CD4-positive, alpha-beta T cell treated with Interleukin-6 for 4 hours (primary cell): ENCODE measurements at regions not wholly inside any gene's neighbourhood (a gene's known extent, or its start where the extent isn't known, plus 50 kb on each side); places are given as distances from the start of the nearest gene placed in this dataset.

Source experiments
- DNase-seq: peaks from one replicate; pipeline ENCODE4 v3.0.0-alpha.2; 2020; ENCODE audit warnings: mixed read lengths

GRCh38 chr3:102124704-102125103 is 275.4 kb downstream of the NFKBIZ start:
- no peak for DNase-seq

- DNase-seq, result no peak
These were observed 276.1 kb downstream of the NFKBIZ start for GRCh38 chr3:102125197-102125993.

- DNase-seq, result no peak
These were observed 276.7 kb downstream of the NFKBIZ start for GRCh38 chr3:102125994-102126368.

GRCh38 chr3:102129760-102130608 is 280.7 kb downstream of the NFKBIZ start:
- DNase-seq, result peak; percentile 15

- no peak for DNase-seq
These were observed 283.1 kb downstream of the NFKBIZ start for GRCh38 chr3:102132370-102132769.

GRCh38 chr3:102133376-102133775 is 284.1 kb downstream of the NFKBIZ start:
- DNase-seq, result no peak

- DNase-seq, result no peak
These were observed 286.0 kb downstream of the NFKBIZ start for GRCh38 chr3:102135316-102135715.

GRCh38 chr3:102136183-102136582 is 286.9 kb downstream of the NFKBIZ start:
- DNase-seq, result no peak

- no peak for DNase-seq
These were observed 290.8 kb downstream of the NFKBIZ start for GRCh38 chr3:102140116-102140515.

GRCh38 chr3:102141096-102141927 is 292.0 kb downstream of the NFKBIZ start:
- no peak for DNase-seq

GRCh38 chr3:102141928-102142239 is 292.6 kb downstream of the NFKBIZ start:
- DNase-seq, result no peak

GRCh38 chr3:102142379-102143060 is 292.3 kb upstream of the ZPLD1 start:
- DNase-seq, result no peak

GRCh38 chr3:102143536-102143935 is 291.3 kb upstream of the ZPLD1 start:
- DNase-seq, result no peak

GRCh38 chr3:102144063-102144462 is 290.8 kb upstream of the ZPLD1 start:
- DNase-seq, result no peak

- no peak for DNase-seq
These were observed 286.0 kb upstream of the ZPLD1 start for GRCh38 chr3:102148598-102149337.

- DNase-seq, result no peak
These were observed 282.9 kb upstream of the ZPLD1 start for GRCh38 chr3:102151935-102152334.

GRCh38 chr3:102156426-102156825 is 278.4 kb upstream of the ZPLD1 start:
- DNase-seq, result no peak

GRCh38 chr3:102158080-102158740 is 276.6 kb upstream of the ZPLD1 start:
- DNase-seq, result no peak

GRCh38 chr3:102159810-102160451 is 274.9 kb upstream of the ZPLD1 start:
- no peak for DNase-seq

- DNase-seq, result no peak
These were observed 273.3 kb upstream of the ZPLD1 start for GRCh38 chr3:102161384-102162006.
